ENCODE measurements at regions not wholly inside any gene's neighbourhood (a gene's known extent, or its start where the extent isn't known, plus 50 kb on each side); places are given as distances from the start of the nearest gene placed in this dataset.
"Not testable (repeated sequence)": the region's sequence is repeated elsewhere in the genome, so short reads cannot be mapped to it uniquely, and the experiment has no call there.

- DNase-seq: no peak
Observed at GRCh38 chr18:51330739-51331138, 133.3 kb upstream of the MEX3C start.

GRCh38 chr18:51337406-51337805 is 139.9 kb upstream of the MEX3C start:
- DNase-seq: no peak

- no peak for DNase-seq
Observed at GRCh38 chr18:51339856-51340255, 142.4 kb upstream of the MEX3C start.

- DNase-seq: no peak
Observed at GRCh38 chr18:51340332-51340731, 142.9 kb upstream of the MEX3C start.

- DNase-seq: no peak
Observed at GRCh38 chr18:51342815-51343214, 145.3 kb upstream of the MEX3C start.

GRCh38 chr18:51345848-51346391 is 148.4 kb upstream of the MEX3C start:
- DNase-seq: no peak

- no peak for DNase-seq
Observed at GRCh38 chr18:51346404-51346803, 148.9 kb upstream of the MEX3C start.

GRCh38 chr18:51350081-51350480 is 152.6 kb upstream of the MEX3C start:
- DNase-seq: no peak

GRCh38 chr18:51355841-51356240 is 158.4 kb upstream of the MEX3C start:
- no peak for DNase-seq

GRCh38 chr18:51360301-51360700 is 162.8 kb upstream of the MEX3C start:
- DNase-seq: not testable (repeated sequence)

GRCh38 chr18:51361130-51361860 is 163.8 kb upstream of the MEX3C start:
- no peak for DNase-seq

- no peak for DNase-seq
Observed at GRCh38 chr18:51363384-51363783, 165.9 kb upstream of the MEX3C start.

GRCh38 chr18:51370996-51371395 is 173.5 kb upstream of the MEX3C start:
- DNase-seq: no peak

- no peak for DNase-seq
Observed at GRCh38 chr18:51371929-51372328, 174.4 kb upstream of the MEX3C start.

- no peak for DNase-seq
Observed at GRCh38 chr18:51382081-51382480, 184.6 kb upstream of the MEX3C start.

GRCh38 chr18:51383116-51383515 is 185.6 kb upstream of the MEX3C start:
- no peak for DNase-seq

GRCh38 chr18:51383711-51384110 is 186.2 kb upstream of the MEX3C start:
- no peak for DNase-seq

- no peak for DNase-seq
Observed at GRCh38 chr18:51385270-51385669, 187.8 kb upstream of the MEX3C start.

GRCh38 chr18:51390702-51391101 is 193.2 kb upstream of the MEX3C start:
- no peak for DNase-seq

GRCh38 chr18:51391215-51391614 is 193.7 kb upstream of the MEX3C start:
- DNase-seq: no peak

- DNase-seq: no peak
Observed at GRCh38 chr18:51391731-51392130, 194.2 kb upstream of the MEX3C start.

GRCh38 chr18:51397347-51397962 is 200.0 kb upstream of the MEX3C start:
- no peak for DNase-seq

- DNase-seq: no peak
Observed at GRCh38 chr18:51398104-51398503, 200.6 kb upstream of the MEX3C start.

GRCh38 chr18:51399491-51400122 is 202.1 kb upstream of the MEX3C start:
- DNase-seq: no peak

Measured in CD4-positive, alpha-beta T cell treated with Interleukin-4 for 1 hour (primary cell).